Uterus (tissue), 3 donors: ENCODE measurements at regions not wholly inside any gene's neighbourhood (a gene's known extent, or its start where the extent isn't known, plus 50 kb on each side); places are given as distances from the start of the nearest gene placed in this dataset.
"Not testable (repeated sequence)": the region's sequence is repeated elsewhere in the genome, so short reads cannot be mapped to it uniquely, and the experiment has no call there.

ENCODE experiments used
- DNase-seq, 2 donors: peaks; one replicate each; pipeline ENCODE4 v3.0.0-alpha.2; 2019 to 2020
- H3K27ac ChIP-seq, 2 donors: fragments of 200-600 bp; sonication (generic); 1 replicate in 1 of 2; 2 replicates in 1 of 2; pipeline ENCODE4 v1.5.1; 2016 to 2018
- H3K27me3 ChIP-seq, 2 donors: fragments of 200-600 bp; sonication (generic); one replicate each; pipeline ENCODE4 v1.5.1; 2018 to 2019; ENCODE audit warnings: control low read depth in 1 of 2
- H3K36me3 ChIP-seq, 2 donors: fragments of 200-600 bp; sonication (generic); one replicate each; pipeline ENCODE4 v1.5.1; 2019; ENCODE audit warnings: control low read depth in 1 of 2
- H3K4me1 ChIP-seq, 2 donors: fragments of 200-600 bp; sonication (generic); one replicate each; pipeline ENCODE4 v1.5.1; 2018 to 2019; ENCODE audit warnings: control low read depth in 1 of 2
- H3K4me3 ChIP-seq, 2 donors: fragments of 200-600 bp; sonication (generic); 1 replicate in 1 of 2; 2 replicates in 1 of 2; pipeline ENCODE4 v1.5.1; 2018 to 2019; ENCODE audit warnings: mild to moderate bottlenecking in 1 of 2
- H3K9me3 ChIP-seq, 2 donors: fragments of 200-600 bp; sonication (generic); one replicate each; pipeline ENCODE4 v1.5.1; 2019; ENCODE audit warnings: control low read depth in 1 of 2
- CTCF ChIP-seq, 4 experiments: fragments of 200-600 bp in 2 of 4; fragments of 450-650 bp in 2 of 4; sonication (generic) in 2 of 4; IDR thresholded peaks; one replicate each; pipeline ENCODE4 v1.5.1; 2016 to 2019; ENCODE audit warnings: antibody characterized with exemption in 4 of 4, mild to moderate bottlenecking in 2 of 4, moderate library complexity in 1 of 4
- POLR2A ChIP-seq, 2 donors: fragments of 450-650 bp; IDR thresholded peaks; one replicate each; pipeline ENCODE4 v1.6.1; 2016; ENCODE audit warnings: antibody characterized with exemption in 2 of 2, mild to moderate bottlenecking in 1 of 2, moderate library complexity in 1 of 2
- intact Hi-C: fragments of 100-400 bp; cut with DNase I; formaldehyde crosslinking; loops from one replicate; pipeline ENCODE4 v1.15.1; 2023; ENCODE audit warnings: low total_unique reads
- donor health status: DM: yes; HTN: yes; CAD: no.

- no peak for TF ChIP-seq CTCF (IDR thresholded peaks at IDR 0.05)
- no peak for TF ChIP-seq POLR2A (IDR thresholded peaks at IDR 0.05)
- H3K4me3 ChIP-seq: no peak overlapping the region
- no peaks in the 10 kb centered on the region for H3K4me1 ChIP-seq
- peaks cover 0 to 4% of the 10 kb centered on the region in 2 donors for H3K9me3 ChIP-seq
- intact Hi-C loops: no loop called here
- H3K36me3 ChIP-seq: no peaks in the 10 kb centered on the region
- no peak for DNase-seq
- no peaks in the 10 kb centered on the region for H3K27me3 ChIP-seq
- H3K27ac ChIP-seq: no peak overlapping the region
Measured at GRCh38 chr4:60463857-60464502, 736.1 kb upstream of the ADGRL3 start.

GRCh38 chr4:60482921-60483351 is 717.2 kb upstream of the ADGRL3 start:
- intact Hi-C loops: no loop called here
- no peak overlapping the region for H3K4me3 ChIP-seq
- no peak for DNase-seq
- H3K27ac ChIP-seq: no peak overlapping the region
- no peaks in the 10 kb centered on the region for H3K4me1 ChIP-seq
- no peaks in the 10 kb centered on the region for H3K9me3 ChIP-seq
- no peaks in the 10 kb centered on the region for H3K36me3 ChIP-seq
- TF ChIP-seq POLR2A (IDR thresholded peaks at IDR 0.05) (no peak), CTCF (IDR thresholded peaks at IDR 0.05) (no peak)
- H3K27me3 ChIP-seq: no peaks in the 10 kb centered on the region

- TF ChIP-seq POLR2A (IDR thresholded peaks at IDR 0.05) (no peak), CTCF (IDR thresholded peaks at IDR 0.05) (no peak)
- Histone ChIP-seq H3K27ac (no peak overlapping the region), H3K27me3 (no peaks in the 10 kb centered on the region), H3K9me3 (no peaks in the 10 kb centered on the region), H3K4me1 (no peaks in the 10 kb centered on the region), H3K4me3 (no peak overlapping the region), H3K36me3 (no peaks in the 10 kb centered on the region)
- no peak for DNase-seq
- intact Hi-C loops: no loop called here
Measured at GRCh38 chr4:60485276-60485675, 714.9 kb upstream of the ADGRL3 start.

- H3K27me3 ChIP-seq, H3K4me3 ChIP-seq, H3K36me3 ChIP-seq, H3K27ac ChIP-seq, H3K9me3 ChIP-seq, DNase-seq, intact Hi-C loops, H3K4me1 ChIP-seq: not testable (repeated sequence)
Measured at GRCh38 chr4:60487118-60487761, 712.9 kb upstream of the ADGRL3 start.

- intact Hi-C loops: no loop called here
- TF ChIP-seq POLR2A (IDR thresholded peaks at IDR 0.05) (no peak), CTCF (IDR thresholded peaks at IDR 0.05) (no peak)
- no peaks in the 10 kb centered on the region for H3K9me3 ChIP-seq
- no peaks in the 10 kb centered on the region for H3K4me1 ChIP-seq
- H3K36me3 ChIP-seq: no peaks in the 10 kb centered on the region
- H3K27ac ChIP-seq: no peak overlapping the region
- H3K4me3 ChIP-seq: no peak overlapping the region
- H3K27me3 ChIP-seq: no peaks in the 10 kb centered on the region
- DNase-seq: no peak
Measured at GRCh38 chr4:60500810-60501209, 699.3 kb upstream of the ADGRL3 start.
